Naive B cell (primary cell): ENCODE measurements at regions not wholly inside any gene's neighbourhood (a gene's known extent, or its start where the extent isn't known, plus 50 kb on each side); places are given as distances from the start of the nearest gene placed in this dataset.
A peak's percentile ranks its signal among the peaks of the same experiment; 100 is the strongest.

Experiments
- ATAC-seq, 2 donors: fragments of 150-1000 bp; cut with Tn5 transposase; 2 replicates each; pipeline ENCODE4 v1.10.0; 2021; ENCODE audit warnings: low read depth in 2 of 2, mild to moderate bottlenecking in 2 of 2, moderate library complexity in 2 of 2
- DNase-seq: peaks from one replicate; pipeline ENCODE4 v3.0.0; 2022
- H3K27ac Mint-ChIP-seq, 6 donors: one replicate each; pipeline ENCODE4 v1.8.0; 2020 to 2022; ENCODE audit warnings: mild to moderate bottlenecking in 6 of 6, mixed read lengths in 6 of 6, moderate library complexity in 5 of 6, inconsistent platforms in 2 of 6
- H3K27me3 Mint-ChIP-seq, 3 donors: one replicate each; pipeline ENCODE4 v1.8.0; 2021 to 2022; ENCODE audit warnings: mixed read lengths in 3 of 3, mild to moderate bottlenecking in 1 of 3
- H3K36me3 Mint-ChIP-seq, 2 donors: one replicate each; pipeline ENCODE4 v1.8.0; 2020 to 2022; ENCODE audit warnings: mixed read lengths in 2 of 2, inconsistent platforms in 1 of 2, mild to moderate bottlenecking in 1 of 2
- H3K4me1 Mint-ChIP-seq, 3 donors: one replicate each; pipeline ENCODE4 v1.8.0; 2020 to 2022; ENCODE audit warnings: mixed read lengths in 3 of 3, inconsistent platforms in 1 of 3, mild to moderate bottlenecking in 1 of 3, moderate library complexity in 1 of 3
- H3K4me3 Mint-ChIP-seq, 8 donors: one replicate each; pipeline ENCODE4 v1.8.0; 2020 to 2022; ENCODE audit warnings: mild to moderate bottlenecking in 8 of 8, mixed read lengths in 8 of 8, moderate library complexity in 8 of 8, inconsistent platforms in 2 of 8
- H3K9me3 Mint-ChIP-seq, 7 donors: one replicate each; pipeline ENCODE4 v1.8.0; 2020 to 2022; ENCODE audit warnings: mixed read lengths in 7 of 7, mild to moderate bottlenecking in 5 of 7, inconsistent platforms in 2 of 7, moderate library complexity in 1 of 7

- Mint-ChIP-seq H3K36me3 (no peaks in the 10 kb centered on the region), H3K27me3 (no peaks in the 10 kb centered on the region), H3K4me1 (no peaks in the 10 kb centered on the region), H3K27ac (no peak overlapping the region), H3K4me3 (no peak overlapping the region), H3K9me3 (peaks cover 0 to 4% (median 0%) of the 10 kb centered on the region in 7 donors)
- no peak for DNase-seq
- no peak for ATAC-seq
These were observed 543.1 kb upstream of the MBL2 start for GRCh38 chr10:53315709-53316108.

GRCh38 chr10:53314876-53315275, 542.3 kb upstream of the MBL2 start:
- H3K36me3 Mint-ChIP-seq = no peaks in the 10 kb centered on the region
- no peaks in the 10 kb centered on the region for H3K4me1 Mint-ChIP-seq
- H3K9me3 Mint-ChIP-seq = peaks cover 0 to 4% (median 0%) of the 10 kb centered on the region in 7 donors
- no peaks in the 10 kb centered on the region for H3K27me3 Mint-ChIP-seq
- DNase-seq (no peak), ATAC-seq (no peak)
- H3K4me3 Mint-ChIP-seq = no peak overlapping the region
- no peak overlapping the region for H3K27ac Mint-ChIP-seq

GRCh38 chr10:53298443-53298842, 525.9 kb upstream of the MBL2 start:
- peaks cover 0 to 5% (median 2%) of the 10 kb centered on the region in 7 donors for H3K9me3 Mint-ChIP-seq
- H3K36me3 Mint-ChIP-seq = no peaks in the 10 kb centered on the region
- no peak overlapping the region for H3K4me3 Mint-ChIP-seq
- H3K27me3 Mint-ChIP-seq = no peaks in the 10 kb centered on the region
- ATAC-seq = no peak
- no peak for DNase-seq
- H3K4me1 Mint-ChIP-seq = no peaks in the 10 kb centered on the region
- no peak overlapping the region for H3K27ac Mint-ChIP-seq

DNA sequence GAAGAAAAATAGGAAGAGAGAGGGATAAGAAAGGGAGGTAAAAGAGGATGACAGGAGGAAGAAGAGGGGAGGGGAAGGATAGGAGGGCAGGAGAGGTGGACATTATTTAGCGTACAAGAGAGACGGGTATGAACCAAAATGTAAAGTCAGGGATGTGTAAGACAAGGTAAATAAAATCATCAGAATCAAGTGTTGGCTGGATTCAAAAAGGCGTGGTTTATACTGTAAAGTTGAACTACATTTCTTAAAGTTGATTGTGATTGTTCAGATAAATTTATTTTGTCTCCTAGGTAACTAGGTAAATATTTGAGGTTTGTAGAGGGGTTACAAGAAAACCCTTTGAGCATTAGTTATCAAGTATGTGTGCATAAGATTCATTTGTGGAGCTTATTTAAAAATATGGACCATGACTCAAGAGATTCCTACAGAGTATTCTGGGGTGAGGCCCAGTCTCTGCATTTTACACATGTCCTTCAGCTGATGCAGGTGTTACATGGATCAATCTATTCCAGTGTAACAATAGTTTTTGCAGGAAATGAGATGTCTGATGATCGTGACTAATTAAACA, 512.1 kb upstream of the MBL2 start:
- Mint-ChIP-seq H3K9me3 (peaks cover 0 to 8% (median 0%) of the 10 kb centered on the region in 7 donors), H3K4me3 (no peak overlapping the region), H3K36me3 (no peaks in the 10 kb centered on the region), H3K4me1 (no peaks in the 10 kb centered on the region), H3K27me3 (no peaks in the 10 kb centered on the region), H3K27ac (peak overlapping the region in 1 of 6 donors; percentile 13)
- DNase-seq (no peak), ATAC-seq (no peak)

DNA sequence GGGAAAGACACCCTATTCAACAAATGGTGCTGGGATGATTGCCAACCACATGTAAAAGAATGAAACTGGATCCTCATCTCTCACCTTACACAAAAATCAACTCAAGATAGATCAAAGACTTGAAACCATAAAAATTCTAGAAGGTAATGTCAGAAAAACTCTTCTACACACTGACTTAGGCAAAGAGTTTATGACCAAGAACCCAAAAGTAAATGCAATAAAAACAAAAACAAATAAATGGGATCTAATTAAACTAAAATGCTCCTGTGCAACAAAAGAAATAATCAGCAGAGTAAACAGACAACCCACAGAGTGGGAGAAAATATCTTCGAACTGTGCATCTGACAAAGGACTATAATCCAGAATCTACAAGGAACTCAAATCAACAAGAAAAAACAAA, 504.2 kb upstream of the MBL2 start:
- no peaks in the 10 kb centered on the region for H3K27me3 Mint-ChIP-seq
- H3K9me3 Mint-ChIP-seq = peaks cover 5 to 9% (median 8%) of the 10 kb centered on the region in 7 donors

DNA sequence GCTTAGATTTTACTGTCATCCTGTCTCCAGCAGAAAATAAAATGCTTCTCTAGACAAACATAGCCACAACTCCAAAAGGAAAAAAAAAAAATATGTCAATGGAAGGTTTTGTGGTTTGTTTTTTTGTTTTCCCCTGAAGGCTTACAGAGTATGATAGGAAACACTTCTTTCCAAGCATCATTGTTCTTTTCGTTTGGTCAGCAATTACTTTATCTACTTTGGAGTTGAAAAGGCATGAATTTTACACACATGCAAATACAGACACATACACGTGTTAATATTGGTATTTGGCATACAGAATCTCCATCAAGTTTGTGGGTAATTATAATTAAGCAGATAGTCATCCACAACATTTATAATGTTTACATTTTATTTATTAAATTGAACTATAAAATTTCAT, 496.9 kb upstream of the MBL2 start:
- Mint-ChIP-seq H3K36me3 (no peaks in the 10 kb centered on the region), H3K27ac (no peak overlapping the region), H3K4me3 (no peak overlapping the region), H3K27me3 (no peaks in the 10 kb centered on the region), H3K4me1 (no peaks in the 10 kb centered on the region), H3K9me3 (peaks cover 0 to 5% (median 0%) of the 10 kb centered on the region in 7 donors)
- no peak for ATAC-seq
- DNase-seq = no peak

More for the DNA sequence above, 504.2 kb upstream of the MBL2 start:
- no peak for DNase-seq
- no peak overlapping the region for H3K4me3 Mint-ChIP-seq
- no peak for ATAC-seq
- H3K4me1 Mint-ChIP-seq = no peaks in the 10 kb centered on the region
- H3K36me3 Mint-ChIP-seq = no peaks in the 10 kb centered on the region
- H3K27ac Mint-ChIP-seq = no peak overlapping the region

DNA sequence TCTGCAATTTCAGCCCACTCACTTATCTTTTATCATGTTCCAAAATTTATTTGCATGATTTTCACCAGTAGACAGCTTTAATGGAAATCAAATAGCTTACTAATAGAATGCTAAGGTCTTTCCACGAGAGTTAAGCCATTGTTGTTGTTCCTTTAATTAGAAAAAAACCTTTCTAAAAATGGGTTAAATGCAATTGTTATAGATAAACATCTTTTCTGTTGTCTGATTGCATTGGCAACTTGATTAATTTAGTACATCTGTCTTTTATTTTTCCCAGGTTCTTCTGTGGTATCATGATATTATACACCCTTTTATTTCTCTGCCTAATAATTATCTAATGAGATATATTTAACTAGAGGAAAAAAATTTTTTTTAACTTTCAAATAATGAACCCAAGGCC, 487.6 kb upstream of the MBL2 start:
- ATAC-seq (no peak), DNase-seq (no peak)
- H3K4me1 Mint-ChIP-seq = no peaks in the 10 kb centered on the region
- no peaks in the 10 kb centered on the region for H3K36me3 Mint-ChIP-seq
- peaks cover 0 to 7% (median 0%) of the 10 kb centered on the region in 7 donors for H3K9me3 Mint-ChIP-seq
- no peaks in the 10 kb centered on the region for H3K27me3 Mint-ChIP-seq
- no peak overlapping the region for H3K4me3 Mint-ChIP-seq
- no peak overlapping the region for H3K27ac Mint-ChIP-seq

DNA sequence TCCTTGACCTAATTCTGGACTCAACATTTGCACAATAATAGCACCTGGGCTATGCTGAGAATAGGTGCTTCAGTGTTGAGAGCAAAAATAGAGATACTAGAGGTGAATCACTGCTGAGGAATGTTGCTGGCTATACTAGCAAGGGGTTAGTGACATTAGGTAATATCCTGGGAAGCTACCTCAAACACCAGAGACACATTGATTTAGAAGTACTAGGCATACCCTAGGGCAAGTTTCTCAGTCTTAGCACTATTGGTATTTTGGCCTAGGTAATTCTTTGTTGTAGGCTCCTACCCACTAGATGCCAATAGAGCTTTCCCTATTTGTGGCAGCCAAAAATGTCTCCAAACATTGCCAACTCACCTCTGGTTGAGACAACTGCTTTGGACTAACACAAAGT, 484.0 kb upstream of the MBL2 start:
- peaks cover 0 to 14% (median 6%) of the 10 kb centered on the region in 7 donors for H3K9me3 Mint-ChIP-seq
- H3K4me1 Mint-ChIP-seq = no peaks in the 10 kb centered on the region
- no peaks in the 10 kb centered on the region for H3K36me3 Mint-ChIP-seq
- no peak overlapping the region for H3K27ac Mint-ChIP-seq
- H3K4me3 Mint-ChIP-seq = no peak overlapping the region
- DNase-seq (no peak), ATAC-seq (no peak)
- H3K27me3 Mint-ChIP-seq = no peaks in the 10 kb centered on the region

GRCh38 chr10:53255661-53256205, 483.1 kb upstream of the MBL2 start:
- Mint-ChIP-seq H3K9me3 (peaks cover 0 to 14% (median 6%) of the 10 kb centered on the region in 7 donors), H3K4me1 (no peaks in the 10 kb centered on the region), H3K27ac (no peak overlapping the region), H3K4me3 (no peak overlapping the region), H3K27me3 (no peaks in the 10 kb centered on the region), H3K36me3 (no peaks in the 10 kb centered on the region)
- no peak for ATAC-seq
- no peak for DNase-seq

DNA sequence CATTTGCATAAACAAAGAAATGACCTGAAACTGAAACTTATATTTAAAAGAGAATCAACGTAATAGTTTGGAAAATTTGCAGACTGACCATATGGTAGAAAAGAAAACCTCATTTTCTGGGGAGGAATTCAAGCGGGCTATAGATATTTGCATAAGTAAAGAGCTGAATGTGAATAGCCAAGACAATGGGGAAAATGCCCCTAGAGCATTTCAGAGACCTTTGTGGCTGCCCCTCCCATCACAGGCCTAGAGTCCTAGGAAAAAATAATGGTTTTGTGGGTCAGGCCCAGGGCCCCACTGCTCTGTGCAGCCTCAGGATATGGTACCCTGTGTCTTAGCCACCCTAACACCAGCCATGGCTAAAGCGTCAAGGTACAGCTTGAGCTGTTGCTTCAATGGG, 480.6 kb upstream of the MBL2 start:
- DNase-seq (no peak), ATAC-seq (no peak)
- no peaks in the 10 kb centered on the region for H3K27me3 Mint-ChIP-seq
- no peak overlapping the region for H3K4me3 Mint-ChIP-seq
- H3K4me1 Mint-ChIP-seq = no peaks in the 10 kb centered on the region
- H3K27ac Mint-ChIP-seq = no peak overlapping the region
- peaks cover 0 to 14% (median 6%) of the 10 kb centered on the region in 7 donors for H3K9me3 Mint-ChIP-seq
- H3K36me3 Mint-ChIP-seq = no peaks in the 10 kb centered on the region

DNA sequence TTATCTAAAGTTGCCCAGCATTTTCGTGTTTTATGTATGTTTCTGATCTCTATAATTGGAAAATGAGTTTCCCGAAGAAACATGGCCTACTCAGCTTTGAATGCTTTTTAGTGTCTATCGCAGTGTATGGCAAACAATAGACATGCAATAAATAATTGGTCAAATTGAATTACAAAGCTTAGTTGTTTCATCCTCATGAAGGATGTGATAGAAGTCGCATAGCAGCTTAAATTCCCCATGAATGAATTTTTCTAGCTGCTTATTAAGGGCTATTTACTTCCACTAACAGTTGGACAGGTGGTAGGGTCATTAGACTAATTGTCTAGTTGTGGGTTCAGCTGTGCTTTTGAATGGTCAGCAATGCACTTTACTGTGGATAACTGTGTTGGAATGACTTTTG, 467.3 kb upstream of the MBL2 start:
- DNase-seq (no peak), ATAC-seq (no peak)
- Mint-ChIP-seq H3K27me3 (no peaks in the 10 kb centered on the region), H3K9me3 (peaks cover 0 to 9% (median 0%) of the 10 kb centered on the region in 7 donors), H3K4me1 (no peaks in the 10 kb centered on the region), H3K27ac (no peak overlapping the region), H3K36me3 (no peaks in the 10 kb centered on the region), H3K4me3 (no peak overlapping the region)

DNA sequence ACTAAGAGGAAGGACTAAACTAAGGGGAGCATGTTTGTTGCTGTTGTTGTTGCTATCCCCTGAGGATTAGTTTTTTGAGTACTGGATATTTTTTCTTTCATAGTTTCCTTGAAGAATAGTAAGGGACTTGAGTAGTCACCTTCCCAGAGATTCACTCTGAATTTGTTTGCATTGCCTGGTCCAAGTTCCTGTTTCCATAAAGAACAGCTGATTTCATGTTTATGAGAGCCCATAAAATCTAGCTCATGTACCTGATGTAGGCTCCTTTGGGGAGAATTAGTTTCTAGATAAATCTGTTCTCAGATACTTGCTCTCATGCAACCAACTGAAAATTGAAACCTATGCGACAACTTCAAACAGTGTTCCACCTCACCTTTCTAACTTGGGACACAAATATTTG, 464.4 kb upstream of the MBL2 start:
- ATAC-seq = no peak
- Mint-ChIP-seq H3K4me3 (no peak overlapping the region), H3K36me3 (no peaks in the 10 kb centered on the region), H3K27me3 (no peaks in the 10 kb centered on the region), H3K9me3 (peaks cover 0 to 8% (median 0%) of the 10 kb centered on the region in 7 donors), H3K4me1 (no peaks in the 10 kb centered on the region), H3K27ac (no peak overlapping the region)
- DNase-seq = no peak

GRCh38 chr10:53233749-53234148, 461.2 kb upstream of the MBL2 start:
- no peaks in the 10 kb centered on the region for H3K36me3 Mint-ChIP-seq
- peaks cover 0 to 8% (median 0%) of the 10 kb centered on the region in 7 donors for H3K9me3 Mint-ChIP-seq
- ATAC-seq (no peak), DNase-seq (no peak)
- H3K27me3 Mint-ChIP-seq = no peaks in the 10 kb centered on the region
- no peaks in the 10 kb centered on the region for H3K4me1 Mint-ChIP-seq
- no peak overlapping the region for H3K27ac Mint-ChIP-seq
- H3K4me3 Mint-ChIP-seq = no peak overlapping the region

DNA sequence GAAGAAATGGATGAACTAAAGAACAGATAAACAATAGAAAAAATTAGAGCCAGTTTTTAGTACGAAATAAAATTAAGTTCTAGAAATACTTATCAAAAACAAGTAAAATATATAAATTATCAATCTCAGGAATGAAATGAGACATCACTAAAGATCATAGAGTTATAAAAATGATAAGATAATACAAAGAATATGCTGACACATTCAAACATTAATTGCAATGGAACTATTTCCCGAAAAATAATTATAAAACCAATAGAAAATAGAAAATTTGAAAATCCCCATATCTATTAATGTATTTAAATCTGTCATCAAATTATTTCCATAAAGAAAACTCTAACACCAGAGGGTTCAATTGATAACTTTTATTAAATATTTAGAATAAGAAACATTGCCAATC, 458.1 kb upstream of the MBL2 start:
- Mint-ChIP-seq H3K36me3 (no peaks in the 10 kb centered on the region), H3K27me3 (no peaks in the 10 kb centered on the region), H3K4me3 (no peak overlapping the region), H3K4me1 (no peaks in the 10 kb centered on the region), H3K9me3 (peaks cover 0 to 5% (median 2%) of the 10 kb centered on the region in 7 donors), H3K27ac (no peak overlapping the region)
- DNase-seq = no peak
- ATAC-seq = no peak

GRCh38 chr10:53223851-53224250, 451.3 kb upstream of the MBL2 start:
- H3K9me3 Mint-ChIP-seq = peaks cover 0 to 5% (median 0%) of the 10 kb centered on the region in 7 donors
- ATAC-seq = no peak
- no peaks in the 10 kb centered on the region for H3K4me1 Mint-ChIP-seq
- H3K27me3 Mint-ChIP-seq = no peaks in the 10 kb centered on the region
- no peak for DNase-seq
- H3K4me3 Mint-ChIP-seq = no peak overlapping the region
- no peaks in the 10 kb centered on the region for H3K36me3 Mint-ChIP-seq
- H3K27ac Mint-ChIP-seq = no peak overlapping the region
